Psoas muscle (tissue), 7 donors: ENCODE measurements at regions not wholly inside any gene's neighbourhood (a gene's known extent, or its start where the extent isn't known, plus 50 kb on each side); places are given as distances from the start of the nearest gene placed in this dataset.

Experiments used
- ATAC-seq, 4 donors: fragments of 200-7000 bp; cut with Tn5 transposase; one replicate each; pipeline ENCODE4 v1.9.1; 2020; ENCODE audit warnings: moderate library complexity in 3 of 4, mild to moderate bottlenecking in 2 of 4
- DNase-seq, 2 donors: peaks; one replicate each; pipeline ENCODE4 v3.0.0-alpha.2; 2020
- H3K27ac ChIP-seq: fragments of 200-600 bp; one replicate; pipeline ENCODE4 v1.8.0; 2022
- H3K27me3 ChIP-seq, 3 donors: fragments of 200-600 bp in 1 of 3; one replicate each; pipeline versions ENCODE4 v1.6.1 to v1.8.0; 2013 to 2022; ENCODE audit warnings: low read length in 2 of 3, mild to moderate bottlenecking in 2 of 3, moderate library complexity in 1 of 3; ENCODE audit not compliant: insufficient read depth in 3 of 3
- H3K36me3 ChIP-seq, 2 donors: fragments of 200-600 bp in 1 of 2; one replicate each; pipeline versions ENCODE4 v1.6.1 to v1.8.0; 2013 to 2022; ENCODE audit warnings: low read depth in 1 of 2, mild to moderate bottlenecking in 1 of 2, moderate library complexity in 1 of 2; ENCODE audit not compliant: insufficient read depth in 1 of 2
- H3K4me1 ChIP-seq: fragments of 200-600 bp; one replicate; pipeline ENCODE4 v1.8.0; 2022
- H3K4me3 ChIP-seq: fragments of 200-600 bp; one replicate; pipeline ENCODE4 v1.8.0; 2022; ENCODE audit warnings: mild to moderate bottlenecking
- H3K9me3 ChIP-seq: fragments of 200-600 bp; one replicate; pipeline ENCODE4 v1.8.0; 2022
- CTCF ChIP-seq: fragments of 200-600 bp; IDR thresholded peaks from one replicate; pipeline ENCODE4 v1.8.0; 2022; ENCODE audit warnings: antibody characterized with exemption
- WGBS, 3 donors: extraction: QIAGEN DNeasy Blood & Tissue Kit; methylation state at CpG; one replicate each; pipeline versions ENCODE4 v1.1.6 to v1.1.7; 2013; 5-methylcytosine and 5-hydroxymethylcytosine counted together
- intact Hi-C, 2 donors: fragments of 100-400 bp; cut with DNase I; formaldehyde crosslinking; loops; one replicate each; pipeline versions ENCODE4 v1.11.0 to v1.14.2; 2022
- donor health status: healthy with polysubstance abuse.
- donor health status: DM: no; HTN: no; CAD: no; lungs with moderate emphysema.
- donor health status: Bipolar disorder and iron deficiency.
- donor health status: healthy.
- donor health status: DM: yes; HTN: yes; CAD: no.
- donor health status: DM: no; HTN: no; CAD: no.
- donor health status: DM: yes; HTN: yes; CAD: no.

- no peaks in the 10 kb centered on the region for H3K36me3 ChIP-seq
- ATAC-seq (peak in 3 of 4 donors; percentile 15 to 35 (median 34)), DNase-seq (no peak)
- H3K27me3 ChIP-seq, result no peaks in the 10 kb centered on the region
- H3K4me1 ChIP-seq, result peaks cover 14% of the 10 kb centered on the region
- intact Hi-C loops, result no loop called here
- TF ChIP-seq CTCF, result no peak
- no peak overlapping the region for H3K4me3 ChIP-seq
- peak overlapping the region; percentile 58 for H3K27ac ChIP-seq
- no peaks in the 10 kb centered on the region for H3K9me3 ChIP-seq
These were observed 134.5 kb downstream of the C9orf152 start for GRCh38 chr9:110073356-110073905.

- no peak for TF ChIP-seq CTCF
- Histone ChIP-seq H3K4me1 (peaks cover 41% of the 10 kb centered on the region), H3K36me3 (no peaks in the 10 kb centered on the region), H3K4me3 (no peak overlapping the region), H3K27ac (no peak overlapping the region), H3K9me3 (no peaks in the 10 kb centered on the region), H3K27me3 (no peaks in the 10 kb centered on the region)
- ATAC-seq (no peak), DNase-seq (no peak)
- intact Hi-C loops, result no loop called here
- 74 to 86% (median 78%) methylated on average over 13 of the region's 13 CpGs for WGBS, 3 donors
These were observed 130.8 kb downstream of the C9orf152 start for GRCh38 chr9:110076894-110077725.

GRCh38 chr9:110077925-110078324 is 130.0 kb downstream of the C9orf152 start:
- no peak for TF ChIP-seq CTCF
- Histone ChIP-seq H3K4me3 (no peak overlapping the region), H3K4me1 (peaks cover 41% of the 10 kb centered on the region), H3K36me3 (no peaks in the 10 kb centered on the region), H3K27ac (no peak overlapping the region), H3K9me3 (no peaks in the 10 kb centered on the region), H3K27me3 (no peaks in the 10 kb centered on the region)
- DNase-seq (no peak), ATAC-seq (no peak)
- intact Hi-C loops, result no loop called here
- 87 to 91% (median 88%) methylated on average over 7 of the region's 7 CpGs for WGBS, 3 donors

- no peak for TF ChIP-seq CTCF
- intact Hi-C loops, result no loop called here
- 34 to 49% (median 40%) methylated on average over 4 of the region's 4 CpGs for WGBS, 3 donors
- Histone ChIP-seq H3K9me3 (no peaks in the 10 kb centered on the region), H3K27ac (no peak overlapping the region), H3K4me1 (peaks cover 35% of the 10 kb centered on the region), H3K4me3 (no peak overlapping the region), H3K36me3 (no peaks in the 10 kb centered on the region), H3K27me3 (no peaks in the 10 kb centered on the region)
- no peak for DNase-seq
- no peak for ATAC-seq
These were observed 129.4 kb downstream of the C9orf152 start for GRCh38 chr9:110078604-110079003.
